ENCODE measurements at regions not wholly inside any gene's neighbourhood (a gene's known extent, or its start where the extent isn't known, plus 50 kb on each side); places are given as distances from the start of the nearest gene placed in this dataset.

DNA sequence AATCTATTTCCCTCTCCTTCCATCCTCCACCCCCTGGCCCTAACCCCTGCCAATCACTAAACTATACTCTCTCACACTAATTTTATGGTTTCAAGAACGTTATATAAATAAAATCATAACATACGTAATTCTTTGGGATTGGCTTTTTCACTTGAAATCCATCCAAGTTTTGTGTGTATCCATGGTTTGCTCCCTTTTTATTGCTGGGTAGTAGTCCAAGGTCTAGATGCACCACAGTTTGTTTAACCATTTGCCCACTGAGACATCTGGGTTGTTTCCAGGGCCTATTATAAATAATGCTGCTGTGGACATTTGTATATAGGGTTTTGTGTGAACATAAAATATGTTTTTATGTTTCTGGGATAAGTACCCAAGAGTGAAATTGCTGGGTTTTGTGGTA is 61.4 kb downstream of the TEX35 start:
- no CpG with 5 or more reads among the region's 2 CpGs for WGBS (ENCODE audit: insufficient coverage)
- H2AFZ ChIP-seq (ENCODE audit: insufficient read depth, low read depth, low read length, poor library complexity, severe bottlenecking) = no peak overlapping the region
- H3K36me3 ChIP-seq (replicated peaks in 1 of 2; ENCODE audit: control insufficient read depth in 1 of 2, insufficient read depth in 2 of 2, low read length in 2 of 2) = no peaks in the 10 kb centered on the region
- no peaks in the 10 kb centered on the region for H3K9me3 Mint-ChIP-seq
- no peaks in the 10 kb centered on the region for H3K9me3 ChIP-seq (replicated peaks in 1 of 2; ENCODE audit: control insufficient read depth in 1 of 2, insufficient read depth in 1 of 2, low read length in 2 of 2)
- no peak for DNase-seq
- H3K9ac ChIP-seq (ENCODE audit: insufficient read depth, low read length, poor library complexity, severe bottlenecking) = no peak overlapping the region
- H3K27me3 Mint-ChIP-seq (ENCODE audit: low read depth in 3 of 3) = peaks cover 0 to 3% (median 0%) of the 10 kb centered on the region in 3 donors
- H3K27ac Mint-ChIP-seq = no peak overlapping the region
- H3K4me3 Mint-ChIP-seq = no peak overlapping the region
- no peak overlapping the region for H3K4me2 ChIP-seq (replicated peaks; ENCODE audit: extremely low read depth, low read length, poor library complexity, severe bottlenecking)
- no peaks in the 10 kb centered on the region for H4K20me1 ChIP-seq (ENCODE audit: insufficient read depth, low read length)
- H3K27ac ChIP-seq (ENCODE audit: low read depth in 1 of 2, low read length in 2 of 2) = no peak overlapping the region
- no peaks in the 10 kb centered on the region for H3K79me2 ChIP-seq (ENCODE audit: insufficient read depth, low read length)
- no peaks in the 10 kb centered on the region for H3K27me3 ChIP-seq (ENCODE audit: control insufficient read depth in 2 of 2, insufficient read depth in 2 of 2, low read length in 2 of 2)
- no peak overlapping the region for H3K4me3 ChIP-seq (replicated peaks in 1 of 3; ENCODE audit: low read depth in 2 of 3, low read length in 3 of 3)
- H3K36me3 Mint-ChIP-seq = no peaks in the 10 kb centered on the region
- intact Hi-C loops (cut with micrococcal nuclease) = no loop called here
- H3K4me1 ChIP-seq (ENCODE audit: control insufficient read depth in 1 of 2, insufficient read depth in 2 of 2, low read length in 2 of 2) = no peaks in the 10 kb centered on the region
- no peaks in the 10 kb centered on the region for H3K4me1 Mint-ChIP-seq
- TF ChIP-seq, protein P1, sequence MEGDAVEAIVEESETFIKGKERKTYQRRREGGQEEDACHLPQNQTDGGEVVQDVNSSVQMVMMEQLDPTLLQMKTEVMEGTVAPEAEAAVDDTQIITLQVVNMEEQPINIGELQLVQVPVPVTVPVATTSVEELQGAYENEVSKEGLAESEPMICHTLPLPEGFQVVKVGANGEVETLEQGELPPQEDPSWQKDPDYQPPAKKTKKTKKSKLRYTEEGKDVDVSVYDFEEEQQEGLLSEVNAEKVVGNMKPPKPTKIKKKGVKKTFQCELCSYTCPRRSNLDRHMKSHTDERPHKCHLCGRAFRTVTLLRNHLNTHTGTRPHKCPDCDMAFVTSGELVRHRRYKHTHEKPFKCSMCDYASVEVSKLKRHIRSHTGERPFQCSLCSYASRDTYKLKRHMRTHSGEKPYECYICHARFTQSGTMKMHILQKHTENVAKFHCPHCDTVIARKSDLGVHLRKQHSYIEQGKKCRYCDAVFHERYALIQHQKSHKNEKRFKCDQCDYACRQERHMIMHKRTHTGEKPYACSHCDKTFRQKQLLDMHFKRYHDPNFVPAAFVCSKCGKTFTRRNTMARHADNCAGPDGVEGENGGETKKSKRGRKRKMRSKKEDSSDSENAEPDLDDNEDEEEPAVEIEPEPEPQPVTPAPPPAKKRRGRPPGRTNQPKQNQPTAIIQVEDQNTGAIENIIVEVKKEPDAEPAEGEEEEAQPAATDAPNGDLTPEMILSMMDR (IDR thresholded peaks at IDR 0.05) = no peak

DNA sequence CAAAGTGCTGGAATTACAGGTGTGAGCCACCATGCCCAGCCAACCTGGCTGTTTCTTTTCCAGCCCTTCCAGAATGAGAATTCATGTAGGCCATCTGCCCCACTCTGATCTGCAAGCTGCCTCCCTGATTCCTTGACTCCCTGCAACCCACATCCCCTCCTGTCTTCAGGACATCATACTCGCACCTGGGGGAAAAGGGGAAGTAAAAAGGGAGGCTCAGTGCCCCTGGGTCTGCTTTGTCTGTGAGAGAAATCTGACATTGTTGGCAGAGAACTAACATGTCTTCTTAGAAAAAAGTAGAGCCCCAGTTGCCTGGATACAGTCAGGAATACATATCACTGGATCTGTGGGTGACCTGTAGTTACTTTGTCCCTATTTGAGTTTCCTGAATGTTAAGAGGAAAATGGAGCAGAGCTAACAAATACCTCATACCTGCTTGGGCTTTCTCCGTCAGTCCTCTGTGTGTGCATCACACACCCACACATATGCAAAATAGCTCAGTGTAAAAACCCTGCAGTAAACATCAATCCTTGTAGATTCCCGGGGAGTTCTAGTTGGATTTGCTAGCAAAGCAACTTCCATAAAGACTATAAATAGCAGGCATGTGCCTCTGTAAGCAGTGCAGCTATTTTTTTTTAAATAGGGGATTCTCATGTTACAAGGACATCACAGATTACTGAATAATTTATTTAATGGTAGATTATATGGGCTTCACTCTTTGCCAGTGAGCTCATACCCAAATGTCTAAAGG is 62.9 kb downstream of the TEX35 start:
- Mint-ChIP-seq H3K4me1 (no peaks in the 10 kb centered on the region), H3K27ac (peak overlapping the region in 1 of 7 donors; percentile 63), H3K36me3 (no peaks in the 10 kb centered on the region), H3K4me3 (no peak overlapping the region), H3K9me3 (no peaks in the 10 kb centered on the region), H3K27me3 (ENCODE audit: low read depth in 3 of 3) (peaks cover 0 to 3% (median under 1%) of the 10 kb centered on the region in 3 donors)
- no peak overlapping the region for H2AFZ ChIP-seq (ENCODE audit: insufficient read depth, low read depth, low read length, poor library complexity, severe bottlenecking)
- no peaks in the 10 kb centered on the region for H3K4me1 ChIP-seq (ENCODE audit: control insufficient read depth in 1 of 2, insufficient read depth in 2 of 2, low read length in 2 of 2)
- DNase-seq = no peak
- no peaks in the 10 kb centered on the region for H4K20me1 ChIP-seq (ENCODE audit: insufficient read depth, low read length)
- H3K9ac ChIP-seq (ENCODE audit: insufficient read depth, low read length, poor library complexity, severe bottlenecking) = no peak overlapping the region
- no peaks in the 10 kb centered on the region for H3K9me3 ChIP-seq (replicated peaks in 1 of 2; ENCODE audit: control insufficient read depth in 1 of 2, insufficient read depth in 1 of 2, low read length in 2 of 2)
- TF ChIP-seq, protein P1 (IDR thresholded peaks at IDR 0.05) = no peak
- no peak overlapping the region for H3K4me3 ChIP-seq (replicated peaks in 1 of 3; ENCODE audit: low read depth in 2 of 3, low read length in 3 of 3)
- no peaks in the 10 kb centered on the region for H3K79me2 ChIP-seq (ENCODE audit: insufficient read depth, low read length)
- intact Hi-C loops (cut with micrococcal nuclease) = no loop called here
- H3K4me2 ChIP-seq (replicated peaks; ENCODE audit: extremely low read depth, low read length, poor library complexity, severe bottlenecking) = no peak overlapping the region
- WGBS (ENCODE audit: insufficient coverage) = 71% methylated on average over 1 of the region's 3 CpGs
- no peaks in the 10 kb centered on the region for H3K36me3 ChIP-seq (replicated peaks in 1 of 2; ENCODE audit: control insufficient read depth in 1 of 2, insufficient read depth in 2 of 2, low read length in 2 of 2)
- H3K27me3 ChIP-seq (ENCODE audit: control insufficient read depth in 2 of 2, insufficient read depth in 2 of 2, low read length in 2 of 2) = no peaks in the 10 kb centered on the region
- no peak overlapping the region for H3K27ac ChIP-seq (ENCODE audit: low read depth in 1 of 2, low read length in 2 of 2)
